ENCODE measurements at regions not wholly inside any gene's neighbourhood (a gene's known extent, or its start where the extent isn't known, plus 50 kb on each side); places are given as distances from the start of the nearest gene placed in this dataset.
"Not testable (repeated sequence)": the region's sequence is repeated elsewhere in the genome, so short reads cannot be mapped to it uniquely, and the experiment has no call there.

- TF ChIP-seq CTCF (IDR thresholded peaks at IDR 0.05) = no peak
- no peak for TF ChIP-seq EP300 (IDR thresholded peaks at IDR 0.05)
- no peak for TF ChIP-seq POLR2A (IDR thresholded peaks at IDR 0.05)
- WGBS, 2 donors = 77 to 80% methylated on average over 10 of the region's 10 CpGs
- H3K9me3 ChIP-seq = peaks cover 0 to 16% (median 1%) of the 10 kb centered on the region in 4 donors
- H3K27ac ChIP-seq = no peak overlapping the region
- H3K36me3 ChIP-seq = no peaks in the 10 kb centered on the region
- H3K4me3 ChIP-seq = no peak overlapping the region
- no peaks in the 10 kb centered on the region for H3K4me1 ChIP-seq
- no peaks in the 10 kb centered on the region for H3K27me3 ChIP-seq
- DNase-seq (ENCODE audit: low spot score in 2 of 2) = no peak
These were observed 156.8 kb upstream of the STS start for GRCh38 chrX:6990552-6991193.

DNA sequence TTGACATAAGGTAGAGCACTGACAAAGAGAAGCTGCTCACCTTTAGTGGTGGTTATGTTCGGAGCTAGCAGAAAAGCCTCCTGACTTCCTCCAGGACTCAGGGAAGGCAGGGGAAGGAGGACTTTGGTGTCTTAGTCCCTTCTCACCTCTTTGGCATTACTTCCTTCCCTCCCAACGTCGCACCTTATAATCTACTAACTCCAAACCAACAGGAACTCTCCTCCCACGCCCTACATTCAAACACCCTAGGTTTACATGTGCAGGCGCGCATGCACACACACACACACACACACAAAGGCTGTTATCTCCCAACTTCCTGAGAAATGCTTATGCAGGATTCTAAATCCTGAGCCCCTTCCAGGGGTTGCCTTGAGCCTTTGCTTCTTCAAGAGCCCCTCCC lies 157.7 kb upstream of the STS start:
- TF ChIP-seq POLR2A (IDR thresholded peaks at IDR 0.05) (no peak), CTCF (IDR thresholded peaks at IDR 0.05) (no peak), EP300 (IDR thresholded peaks at IDR 0.05) (no peak)
- Histone ChIP-seq H3K27me3 (no peaks in the 10 kb centered on the region), H3K27ac (no peak overlapping the region), H3K4me3 (no peak overlapping the region), H3K4me1 (no peaks in the 10 kb centered on the region), H3K9me3 (peaks cover 0 to 9% (median 0%) of the 10 kb centered on the region in 4 donors), H3K36me3 (no peaks in the 10 kb centered on the region)
- WGBS, 2 donors = 93 to 96% methylated on average over 5 to 6 of the region's 6 CpGs
- DNase-seq (ENCODE audit: low spot score in 2 of 2) = no peak

GRCh38 chrX:6988694-6989093 lies 158.8 kb upstream of the STS start:
- H3K36me3 ChIP-seq; H3K4me3 ChIP-seq; H3K27me3 ChIP-seq; H3K4me1 ChIP-seq; DNase-seq (ENCODE audit: low spot score in 2 of 2); H3K9me3 ChIP-seq; H3K27ac ChIP-seq: not testable (repeated sequence)
- 86 to 89% methylated on average over 2 of the region's 2 CpGs for WGBS, 2 donors

- no peaks in the 10 kb centered on the region for H3K27me3 ChIP-seq
- WGBS, 2 donors = 53 to 62% methylated on average over 4 of the region's 4 CpGs
These were observed 160.6 kb upstream of the STS start for GRCh38 chrX:6986915-6987314.

DNA sequence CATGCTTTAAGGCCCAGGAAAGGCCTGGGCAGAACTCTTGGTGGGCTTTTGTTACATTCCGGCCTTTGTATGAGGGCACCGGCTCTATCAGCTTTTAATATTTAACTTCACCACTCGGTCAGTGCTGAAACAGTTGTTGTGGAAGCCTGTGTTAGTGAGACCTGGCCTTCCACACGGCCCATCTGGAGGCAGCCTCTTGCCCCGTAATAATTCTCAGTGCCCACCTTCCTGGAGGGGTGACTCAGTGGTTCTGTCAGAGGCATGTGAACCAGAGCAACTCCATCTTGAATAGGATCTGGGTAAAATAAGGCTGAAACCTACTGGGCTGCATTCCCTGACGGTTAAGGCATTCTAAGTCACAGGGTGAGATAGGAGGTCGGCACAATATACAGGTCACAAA lies 162.0 kb upstream of the STS start:
- WGBS, 2 donors = 84 to 86% methylated on average over 5 to 7 of the region's 7 CpGs
- Histone ChIP-seq H3K4me1 (no peaks in the 10 kb centered on the region), H3K9me3 (no peaks in the 10 kb centered on the region), H3K36me3 (no peaks in the 10 kb centered on the region), H3K27me3 (no peaks in the 10 kb centered on the region), H3K4me3 (no peak overlapping the region), H3K27ac (no peak overlapping the region)
- DNase-seq (ENCODE audit: low spot score in 2 of 2) = no peak
- TF ChIP-seq CTCF (IDR thresholded peaks at IDR 0.05) (no peak), POLR2A (IDR thresholded peaks at IDR 0.05) (no peak), EP300 (IDR thresholded peaks at IDR 0.05) (no peak)

More at GRCh38 chrX:6986915-6987314, 160.6 kb upstream of the STS start:
- Histone ChIP-seq H3K9me3 (no peaks in the 10 kb centered on the region), H3K27ac (no peak overlapping the region), H3K4me3 (no peak overlapping the region), H3K4me1 (no peaks in the 10 kb centered on the region), H3K36me3 (no peaks in the 10 kb centered on the region)
- no peak for DNase-seq (ENCODE audit: low spot score in 2 of 2)
- TF ChIP-seq POLR2A (IDR thresholded peaks at IDR 0.05) = no peak

DNA sequence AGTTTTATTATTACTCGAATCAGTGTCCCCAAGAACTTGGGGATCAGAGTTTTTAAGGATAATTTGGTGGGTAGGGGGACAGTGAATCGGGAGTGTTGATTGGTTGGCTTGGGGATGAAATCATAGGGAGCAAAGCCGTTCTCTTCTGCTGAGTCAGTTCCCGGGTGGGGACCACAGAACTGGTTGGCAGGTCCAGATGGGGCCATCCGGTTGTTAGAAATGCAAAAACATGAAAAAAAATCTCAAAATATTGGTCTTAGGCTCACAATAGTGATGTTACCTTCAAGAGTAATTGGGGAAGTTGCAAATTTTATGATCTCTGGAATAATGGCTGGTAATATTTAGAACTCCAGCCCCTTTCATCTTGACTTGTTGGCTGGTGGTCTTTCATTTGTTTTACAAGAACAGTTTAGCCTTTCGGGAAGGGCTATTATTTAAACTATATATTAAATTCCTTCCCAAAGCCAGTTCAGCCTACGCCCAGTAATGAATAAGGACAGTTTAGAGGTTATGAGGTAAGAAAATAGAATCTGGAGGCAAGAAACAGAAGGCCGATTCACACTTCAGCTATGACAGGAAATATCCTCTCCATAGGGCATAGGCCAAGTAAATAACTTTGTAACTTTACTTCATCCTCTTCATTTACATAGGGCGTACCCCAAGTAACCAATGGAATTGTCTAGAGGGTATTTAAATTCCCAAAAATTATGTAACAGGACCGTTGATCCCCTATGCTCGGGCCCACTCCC lies 164.1 kb upstream of the STS start:
- Histone ChIP-seq H3K27me3 (no peaks in the 10 kb centered on the region), H3K27ac (no peak overlapping the region), H3K36me3 (no peaks in the 10 kb centered on the region), H3K4me1 (no peaks in the 10 kb centered on the region), H3K9me3 (no peaks in the 10 kb centered on the region), H3K4me3 (no peak overlapping the region)
- 61 to 65% methylated on average over 11 of the region's 11 CpGs for WGBS, 2 donors
- TF ChIP-seq CTCF (IDR thresholded peaks at IDR 0.05) (no peak), EP300 (IDR thresholded peaks at IDR 0.05) (no peak), POLR2A (IDR thresholded peaks at IDR 0.05) (no peak)
- no peak for DNase-seq (ENCODE audit: low spot score in 2 of 2)

Data from tibial nerve (tissue), 4 donors.